ENCODE measurements at regions not wholly inside any gene's neighbourhood (a gene's known extent, or its start where the extent isn't known, plus 50 kb on each side); places are given as distances from the start of the nearest gene placed in this dataset.

DNA sequence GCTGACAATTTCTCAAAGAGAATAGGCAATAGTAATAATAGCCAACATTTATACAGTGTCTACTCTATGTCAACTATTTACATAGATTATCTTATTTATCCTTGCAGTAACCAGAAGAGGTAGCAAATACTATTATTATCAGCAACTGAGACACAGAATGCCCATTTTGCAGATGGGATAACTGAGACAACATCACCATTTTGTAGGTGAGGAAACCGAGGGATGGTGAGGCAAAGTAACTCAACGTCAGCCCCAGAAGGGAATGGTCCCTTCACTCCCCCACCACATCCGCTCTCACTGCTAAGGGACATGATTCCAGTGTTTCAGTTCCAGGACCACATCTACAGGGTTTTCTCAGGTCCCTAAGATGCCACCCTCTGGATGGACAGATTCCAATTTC lies 261.2 kb upstream of the NEBL start:
- TF ChIP-seq EZH2 (IDR thresholded peaks at IDR 0.05) (no peak), POLR2AphosphoS5 (IDR thresholded peaks at IDR 0.05; ENCODE audit: borderline replicate concordance, low read depth, low read length) (no peak), FOXP2 (optimal IDR thresholded peaks at IDR 0.05; ENCODE audit: control extremely low read depth, extremely low read length, insufficient read depth) (no peak)

All from SK-N-MC (cell line).